Testis (tissue), 2 donors: ENCODE measurements at regions not wholly inside any gene's neighbourhood (a gene's known extent, or its start where the extent isn't known, plus 50 kb on each side); places are given as distances from the start of the nearest gene placed in this dataset.

Source experiments
- CTCF ChIP-seq, 3 experiments: fragments of 450-650 bp in 2 of 3; fragments of 200-600 bp in 1 of 3; sonication (generic) in 1 of 3; IDR thresholded peaks; one replicate each; pipeline ENCODE4 v1.5.1; 2016 to 2019; ENCODE audit warnings: antibody characterized with exemption in 3 of 3, mild to moderate bottlenecking in 2 of 3, moderate library complexity in 1 of 3
- POLR2A ChIP-seq: fragments of 450-650 bp; IDR thresholded peaks from one replicate; pipeline ENCODE4 v1.6.1; 2017; ENCODE audit warnings: antibody characterized with exemption, mild to moderate bottlenecking, moderate library complexity

GRCh38 chr4:133759428-133759827 is 442.2 kb downstream of the PABPC4L start:
- TF ChIP-seq CTCF (IDR thresholded peaks at IDR 0.05): no peak
- TF ChIP-seq POLR2A: no peak
